ENCODE measurements at regions not wholly inside any gene's neighbourhood (a gene's known extent, or its start where the extent isn't known, plus 50 kb on each side); places are given as distances from the start of the nearest gene placed in this dataset.

DNA sequence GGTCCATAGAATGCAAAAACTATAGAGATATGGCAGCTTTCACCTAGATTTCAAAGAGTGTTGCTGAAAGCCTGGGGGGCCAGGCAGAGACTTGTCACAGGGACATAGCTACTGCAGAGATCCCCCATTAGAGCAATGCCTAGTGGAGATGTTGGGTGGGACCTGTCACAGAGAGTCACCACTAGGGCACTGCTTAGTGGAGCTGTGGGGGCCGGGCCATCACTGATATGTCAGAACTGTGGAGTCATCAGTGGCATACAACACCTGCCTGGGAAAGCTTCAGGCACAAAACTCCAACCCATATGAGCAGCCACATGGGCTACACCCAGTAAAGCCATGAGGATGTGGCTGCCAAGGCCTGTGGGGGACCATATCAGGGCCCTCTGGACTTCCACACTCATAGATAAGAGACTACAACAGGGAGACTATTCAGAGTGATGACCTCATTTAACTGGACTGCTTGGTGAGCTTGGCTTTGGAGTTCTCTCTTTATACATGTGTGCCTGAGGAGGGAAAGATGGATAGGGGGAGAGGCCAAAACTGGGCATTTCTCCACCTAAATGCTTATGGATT is 176.3 kb downstream of the ZNF621 start:
- no peak overlapping the region for H3K14ac ChIP-seq (ENCODE audit: insufficient read length)
- H3K9ac ChIP-seq (replicated peaks in 1 of 4; ENCODE audit: extremely low read depth in 1 of 4, low read depth in 3 of 4, low read length in 3 of 4) = no peak overlapping the region
- H2BK120ac ChIP-seq (replicated peaks; ENCODE audit: low read depth, low read length) = no peak overlapping the region
- WGBS, 2 experiments (ENCODE audit: extremely low coverage in 1 of 2, insufficient coverage in 1 of 2, insufficient read length in 1 of 2, insufficient replicate concordance in 2 of 2, low coverage in 1 of 2, low lambda C conversion rate in 2 of 2, missing lambda C conversion rate in 1 of 2) = 93% methylated on average over 1 of the region's 1 CpG; no CpG with 5 or more reads in 1 of the 2 experiments
- no peaks in the 10 kb centered on the region for H3K79me2 ChIP-seq (ENCODE audit: control insufficient read depth in 1 of 2, insufficient read depth in 2 of 2, low read length in 2 of 2)
- H3K27me3 ChIP-seq (replicated peaks in 1 of 4; ENCODE audit: control insufficient read depth in 3 of 4, extremely low read depth in 1 of 4, insufficient read depth in 3 of 4, low read length in 3 of 4) = no peaks in the 10 kb centered on the region
- H3K36me3 ChIP-seq (ENCODE audit: control insufficient read depth in 2 of 4, insufficient read depth in 4 of 4, low read length in 3 of 4) = no peaks in the 10 kb centered on the region
- no peak for FAIRE-seq
- H4K20me1 ChIP-seq (replicated peaks in 1 of 2; ENCODE audit: control insufficient read depth in 1 of 2, insufficient read depth in 2 of 2, low read length in 2 of 2) = no peaks in the 10 kb centered on the region
- no peak overlapping the region for H2BK5ac ChIP-seq (ENCODE audit: low read depth, low read length)
- H2BK12ac ChIP-seq (ENCODE audit: low read depth, low read length) = no peak overlapping the region
- no peak overlapping the region for H2AK5ac ChIP-seq (ENCODE audit: low read depth, low read length)
- H3K23me2 ChIP-seq (ENCODE audit: low read depth, low read length) = no peaks in the 10 kb centered on the region; the same call in 1 of the 2 replicates
- no peak overlapping the region for H3K4me2 ChIP-seq (ENCODE audit: insufficient read depth in 1 of 2, low read depth in 2 of 2, low read length in 2 of 2)
- no peak for DNase-seq (ENCODE audit: low read depth in 1 of 2, low spot score in 2 of 2)
- H2AFZ ChIP-seq (ENCODE audit: low read length) = no peak overlapping the region
- CTCF ChIA-PET (ENCODE audit: partially characterized antibody) = no interaction called here
- H3K9me3 ChIP-seq (ENCODE audit: insufficient read depth in 2 of 2, low read depth in 1 of 2, low read length in 1 of 2) = peaks cover 11 to 14% of the 10 kb centered on the region in 2 experiments
- no peaks in the 10 kb centered on the region for H3K4me1 ChIP-seq (replicated peaks in 1 of 4; ENCODE audit: control insufficient read depth in 3 of 4, insufficient read depth in 4 of 4, low read length in 3 of 4)
- H4K5ac ChIP-seq (ENCODE audit: insufficient read length, low read depth, low read length) = no peak overlapping the region
- no peak overlapping the region for H2BK20ac ChIP-seq (ENCODE audit: low read length)
- no peak overlapping the region for H3K56ac ChIP-seq (replicated peaks; ENCODE audit: insufficient read length, low read depth, low read length)
- no peak overlapping the region for H2BK15ac ChIP-seq (ENCODE audit: low read length)
- no peaks in the 10 kb centered on the region for H3K79me1 ChIP-seq (ENCODE audit: low read depth, low read length)
- H3K4ac ChIP-seq (replicated peaks; ENCODE audit: insufficient read length, low read depth, low read length) = no peak overlapping the region
- no peak overlapping the region for H3K18ac ChIP-seq (ENCODE audit: extremely low read depth, low read length)
- H4K8ac ChIP-seq (ENCODE audit: extremely low read depth, insufficient read depth, low read length) = no peak overlapping the region
- H3K27ac ChIP-seq (ENCODE audit: low read depth, low read length) = no peak overlapping the region
- H3K4me3 ChIP-seq (ENCODE audit: extremely low read depth in 1 of 4, insufficient read depth in 2 of 4, low read depth in 3 of 4, low read length in 4 of 4) = no peak overlapping the region
- no peak overlapping the region for H4K91ac ChIP-seq (replicated peaks; ENCODE audit: insufficient read length, low read length)
- POLR2A ChIA-PET (ENCODE audit: partially characterized antibody) = no interaction called here
- H3K23ac ChIP-seq (ENCODE audit: insufficient read length) = no peak overlapping the region
- no peak for TF ChIP-seq GABPA (IDR thresholded peaks at IDR 0.05; ENCODE audit: borderline replicate concordance, insufficient read depth, low read length)
- TF ChIP-seq RNF2 (IDR thresholded peaks at IDR 0.05; ENCODE audit: borderline replicate concordance, low read depth, low read length, missing control alignments, poor library complexity, severe bottlenecking) = no peak
- no peak for TF ChIP-seq CTCF (IDR thresholded peaks at IDR 0.05; ENCODE audit: control extremely low read depth in 1 of 3, insufficient read depth in 1 of 3, low read depth in 1 of 3, low read length in 3 of 3)
- TF ChIP-seq CTBP2 (IDR thresholded peaks at IDR 0.05; ENCODE audit: borderline replicate concordance, insufficient read depth, insufficient read length, low read length) = no peak
- TF ChIP-seq SIRT6 (IDR thresholded peaks at IDR 0.05; ENCODE audit: low read length) = no peak
- TF ChIP-seq MAFK (IDR thresholded peaks at IDR 0.05; ENCODE audit: low read depth, low read length) = no peak
- TF ChIP-seq, protein P1, sequence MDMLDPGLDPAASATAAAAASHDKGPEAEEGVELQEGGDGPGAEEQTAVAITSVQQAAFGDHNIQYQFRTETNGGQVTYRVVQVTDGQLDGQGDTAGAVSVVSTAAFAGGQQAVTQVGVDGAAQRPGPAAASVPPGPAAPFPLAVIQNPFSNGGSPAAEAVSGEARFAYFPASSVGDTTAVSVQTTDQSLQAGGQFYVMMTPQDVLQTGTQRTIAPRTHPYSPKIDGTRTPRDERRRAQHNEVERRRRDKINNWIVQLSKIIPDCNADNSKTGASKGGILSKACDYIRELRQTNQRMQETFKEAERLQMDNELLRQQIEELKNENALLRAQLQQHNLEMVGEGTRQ (IDR thresholded peaks at IDR 0.05; ENCODE audit: low read length) = no peak
- TF ChIP-seq RBBP5 (IDR thresholded peaks at IDR 0.05; ENCODE audit: borderline replicate concordance, low read depth, low read length) = no peak
- no peak for TF ChIP-seq RXRA (IDR thresholded peaks at IDR 0.05; ENCODE audit: insufficient read depth, low read depth, low read length)
- TF ChIP-seq JUN (IDR thresholded peaks at IDR 0.05; ENCODE audit: low read depth, low read length) = no peak
